ENCODE measurements at regions not wholly inside any gene's neighbourhood (a gene's known extent, or its start where the extent isn't known, plus 50 kb on each side); places are given as distances from the start of the nearest gene placed in this dataset.

- Histone ChIP-seq H3F3A (ENCODE audit: insufficient read depth, low read depth) (no peaks in the 10 kb centered on the region), H3K9me2 (ENCODE audit: insufficient read depth) (no peaks in the 10 kb centered on the region), H3K27ac (no peak overlapping the region), H3K4me2 (no peak overlapping the region), H3K9me3 (ENCODE audit: insufficient read depth, low read depth) (no peaks in the 10 kb centered on the region), H3K36me3 (ENCODE audit: low read depth) (no peaks in the 10 kb centered on the region), H3K27me3 (ENCODE audit: insufficient read depth, low read depth) (peaks cover 20% of the 10 kb centered on the region), H3K4me3 (no peak overlapping the region), H3K4me1 (replicated peaks; ENCODE audit: insufficient read depth) (no peaks in the 10 kb centered on the region), H2AFZ (no peak overlapping the region), H4K20me1 (ENCODE audit: insufficient read depth) (no peaks in the 10 kb centered on the region; the same call in 1 of the 2 replicates), H3K79me2 (ENCODE audit: low read depth) (no peaks in the 10 kb centered on the region)
- TF ChIP-seq EZH2 (IDR thresholded peaks at IDR 0.05; ENCODE audit: low read depth) (no peak), CTCF (conservative IDR thresholded peaks at IDR 0.05) (no peak)
- ChIA-PET POLR2A (ENCODE audit: unreplicated experiment) (interaction anchor here (0.6 kb wide), 1 partner anchor 658 kb away, joined by 3 read pairs; no protein-coding TSS in a partner anchor), CTCF (no interaction called here)
- intact Hi-C loops (cut with micrococcal nuclease; ENCODE audit: unreplicated experiment): no loop called here
- BruUV-seq (replicated peaks): no TSS peak
- DNase-seq: no peak
These were observed 93.1 kb upstream of the CCL1 start for GRCh38 chr17:34456121-34456520.

- H3F3A ChIP-seq (ENCODE audit: insufficient read depth, low read depth): no peaks in the 10 kb centered on the region
- TF ChIP-seq CTCF (conservative IDR thresholded peaks at IDR 0.05) (no peak), EZH2 (IDR thresholded peaks at IDR 0.05; ENCODE audit: low read depth) (no peak)
- no peak for DNase-seq
- peaks cover 16% of the 10 kb centered on the region for H3K27me3 ChIP-seq (ENCODE audit: insufficient read depth, low read depth)
- no peak overlapping the region for H3K4me2 ChIP-seq
- H3K79me2 ChIP-seq (ENCODE audit: low read depth): no peaks in the 10 kb centered on the region
- no peak overlapping the region for H3K4me3 ChIP-seq
- no peaks in the 10 kb centered on the region for H3K9me3 ChIP-seq (ENCODE audit: insufficient read depth, low read depth)
- ChIA-PET CTCF (no interaction called here), POLR2A (ENCODE audit: unreplicated experiment) (interaction anchor here (0.8 kb wide), 1 partner anchor 48 kb away, joined by 4 read pairs; no protein-coding TSS in a partner anchor)
- no peak overlapping the region for H3K27ac ChIP-seq
- H3K9me2 ChIP-seq (ENCODE audit: insufficient read depth): no peaks in the 10 kb centered on the region
- H4K20me1 ChIP-seq (ENCODE audit: insufficient read depth): no peaks in the 10 kb centered on the region
- no TSS peak for BruUV-seq (replicated peaks)
- no peaks in the 10 kb centered on the region for H3K4me1 ChIP-seq (replicated peaks; ENCODE audit: insufficient read depth)
- intact Hi-C loops (cut with micrococcal nuclease; ENCODE audit: unreplicated experiment): no loop called here
- no peaks in the 10 kb centered on the region for H3K36me3 ChIP-seq (ENCODE audit: low read depth)
- no peak overlapping the region for H2AFZ ChIP-seq
These were observed 89.7 kb upstream of the CCL1 start for GRCh38 chr17:34452769-34453168.

- intact Hi-C loops (cut with micrococcal nuclease; ENCODE audit: unreplicated experiment): no loop called here
- no TSS peak for BruUV-seq (replicated peaks)
- H3K9me2 ChIP-seq (ENCODE audit: insufficient read depth): no peaks in the 10 kb centered on the region
- no peak overlapping the region for H3K4me2 ChIP-seq
- H3K9me3 ChIP-seq (ENCODE audit: insufficient read depth, low read depth): no peaks in the 10 kb centered on the region
- H3K4me3 ChIP-seq: no peak overlapping the region
- H3F3A ChIP-seq (ENCODE audit: insufficient read depth, low read depth): no peaks in the 10 kb centered on the region
- DNase-seq: no peak
- POLR2A ChIA-PET (ENCODE audit: unreplicated experiment): no interaction called here
- CTCF ChIA-PET: no interaction called here
- no peaks in the 10 kb centered on the region for H3K79me2 ChIP-seq (ENCODE audit: low read depth)
- no peak overlapping the region for H3K27ac ChIP-seq
- no peaks in the 10 kb centered on the region for H4K20me1 ChIP-seq (ENCODE audit: insufficient read depth)
- no peaks in the 10 kb centered on the region for H3K36me3 ChIP-seq (ENCODE audit: low read depth)
- no peak for TF ChIP-seq CTCF (conservative IDR thresholded peaks at IDR 0.05)
- TF ChIP-seq EZH2 (IDR thresholded peaks at IDR 0.05; ENCODE audit: low read depth): no peak
- H3K4me1 ChIP-seq (replicated peaks; ENCODE audit: insufficient read depth): no peaks in the 10 kb centered on the region
- peaks cover 16% of the 10 kb centered on the region; the same call in 1 of the 2 replicates for H3K27me3 ChIP-seq (ENCODE audit: insufficient read depth, low read depth)
- no peak overlapping the region for H2AFZ ChIP-seq
These were observed 88.3 kb upstream of the CCL1 start for GRCh38 chr17:34451313-34451712.

Measured in PC-9 (cell line).